H9 (cell line): ENCODE measurements at regions not wholly inside any gene's neighbourhood (a gene's known extent, or its start where the extent isn't known, plus 50 kb on each side); places are given as distances from the start of the nearest gene placed in this dataset.

Source experiments
- DNase-seq: peaks from one replicate; pipeline ENCODE4 v3.0.0-alpha.2; 2017
- H2AFZ ChIP-seq: one replicate; pipeline ENCODE4 v1.6.1; 2013; ENCODE audit warnings: mild to moderate bottlenecking, low read length, control low read depth, moderate library complexity
- H2AK5ac ChIP-seq: 2 replicates; pipeline ENCODE4 v1.6.1; 2013; ENCODE audit warnings: low read length, control low read depth, mixed read lengths; ENCODE audit not compliant: insufficient read length
- H2BK120ac ChIP-seq: one replicate; pipeline ENCODE4 v1.6.1; 2013; ENCODE audit warnings: low read depth, mild to moderate bottlenecking, low read length, control low read depth, inconsistent platforms; ENCODE audit not compliant: poor library complexity, severe bottlenecking
- H2BK12ac ChIP-seq: 2 replicates; pipeline ENCODE4 v1.6.1; 2013; ENCODE audit warnings: low read length, control low read depth, mixed read lengths, low read depth; ENCODE audit not compliant: insufficient read length
- H2BK15ac ChIP-seq: 2 replicates; pipeline ENCODE4 v1.6.1; 2013; ENCODE audit warnings: low read depth, low read length, control low read depth
- H2BK20ac ChIP-seq: one replicate; pipeline ENCODE4 v1.6.1; 2013; ENCODE audit warnings: low read depth, mild to moderate bottlenecking, low read length, control low read depth, inconsistent platforms; ENCODE audit not compliant: poor library complexity, severe bottlenecking
- H2BK5ac ChIP-seq: 2 replicates; pipeline ENCODE4 v1.6.1; 2013; ENCODE audit warnings: low read length, control low read depth, mixed read lengths; ENCODE audit not compliant: insufficient read length
- H3K14ac ChIP-seq: 2 replicates; pipeline ENCODE4 v1.6.1; 2013; ENCODE audit warnings: low read length, control low read depth; ENCODE audit not compliant: insufficient read depth
- H3K18ac ChIP-seq: 2 replicates; pipeline ENCODE4 v1.6.1; 2013; ENCODE audit warnings: low read depth, mild to moderate bottlenecking, mixed read lengths, low read length, control low read depth; ENCODE audit not compliant: insufficient read length
- H3K23ac ChIP-seq: 2 replicates; pipeline ENCODE4 v1.6.1; 2013; ENCODE audit warnings: low read length, control low read depth, mixed read lengths, low read depth; ENCODE audit not compliant: insufficient read length
- H3K23me2 ChIP-seq: 2 replicates; pipeline ENCODE4 v1.6.1; 2013; ENCODE audit warnings: low read depth, mild to moderate bottlenecking, mixed read lengths, low read length, control low read depth; ENCODE audit not compliant: insufficient read length, poor library complexity, severe bottlenecking
- H3K27ac ChIP-seq: 2 replicates; pipeline ENCODE4 v1.5.1; 2013; ENCODE audit warnings: low read length, control low read depth, mixed read lengths, low read depth; ENCODE audit not compliant: insufficient read length
- H3K27me3 ChIP-seq: 2 replicates; pipeline ENCODE4 v1.6.1; 2013; ENCODE audit warnings: low read length, control low read depth, inconsistent platforms; ENCODE audit not compliant: insufficient read depth
- H3K4ac ChIP-seq: 2 replicates; pipeline ENCODE4 v1.6.1; 2013; ENCODE audit warnings: low read depth, mild to moderate bottlenecking, control low read depth, inconsistent platforms, low read length, moderate library complexity
- H3K4me1 ChIP-seq: 2 replicates; pipeline ENCODE4 v1.6.1; 2013; ENCODE audit warnings: low read length, control low read depth, inconsistent platforms; ENCODE audit not compliant: insufficient read depth
- H3K4me2 ChIP-seq: 2 replicates; pipeline ENCODE4 v1.6.1; 2013; ENCODE audit warnings: low read length, control low read depth, mixed read lengths; ENCODE audit not compliant: insufficient read length, insufficient read depth
- H3K56ac ChIP-seq: 2 replicates; pipeline ENCODE4 v1.6.1; 2013; ENCODE audit warnings: low read depth, mild to moderate bottlenecking, mixed read lengths, low read length, control low read depth; ENCODE audit not compliant: insufficient read length
- H3K79me1 ChIP-seq: 2 replicates; pipeline ENCODE4 v1.6.1; 2013; ENCODE audit warnings: low read depth, mild to moderate bottlenecking, moderate library complexity, low read length, control low read depth, inconsistent platforms; ENCODE audit not compliant: insufficient read depth, poor library complexity, severe bottlenecking
- H3K79me2 ChIP-seq: 2 replicates; pipeline ENCODE4 v1.6.1; 2013; ENCODE audit warnings: low read length, control low read depth, inconsistent platforms; ENCODE audit not compliant: insufficient read depth
- H3K9ac ChIP-seq: 2 replicates; pipeline ENCODE4 v1.6.1; 2013; ENCODE audit warnings: low read length, control low read depth, mixed read lengths; ENCODE audit not compliant: insufficient read length; ENCODE audit errors: extremely low read depth
- H3K9me3 ChIP-seq: one replicate; pipeline ENCODE4 v1.6.1; 2013; ENCODE audit warnings: low read depth, low read length, inconsistent platforms; ENCODE audit not compliant: control insufficient read depth
- H3T11ph ChIP-seq: one replicate; pipeline ENCODE4 v1.6.1; 2013; ENCODE audit warnings: mild to moderate bottlenecking, low read length, control low read depth, inconsistent platforms
- H4K20me1 ChIP-seq: one replicate; pipeline ENCODE4 v1.6.1; 2013; ENCODE audit not compliant: control insufficient read depth, insufficient read length, insufficient read depth
- H4K5ac ChIP-seq: 2 replicates; pipeline ENCODE4 v1.6.1; 2013; ENCODE audit warnings: low read depth, mild to moderate bottlenecking, mixed read lengths, low read length, control low read depth; ENCODE audit not compliant: insufficient read length
- H4K8ac ChIP-seq: replicated peaks from 2 replicates; pipeline ENCODE4 v1.6.1; 2013; ENCODE audit warnings: low read length, control low read depth, mixed read lengths, low read depth; ENCODE audit not compliant: insufficient read length
- H4K91ac ChIP-seq: 2 replicates; pipeline ENCODE4 v1.6.1; 2013; ENCODE audit warnings: low read depth, mild to moderate bottlenecking, moderate library complexity, mixed read lengths, low read length, control low read depth; ENCODE audit not compliant: insufficient read length
- H3K27ac Mint-ChIP-seq, 3 experiments: 2 replicates in 2 of 3; 3 replicates in 1 of 3; pipeline ENCODE4 v1.8.0; 2020 to 2021; ENCODE audit warnings: mixed read lengths in 3 of 3, mild to moderate bottlenecking in 1 of 3, moderate library complexity in 1 of 3
- H3K27me3 Mint-ChIP-seq: 2 replicates; pipeline ENCODE4 v1.8.0; 2021; ENCODE audit warnings: low read depth, mild to moderate bottlenecking, moderate library complexity, mixed read lengths
- H3K36me3 Mint-ChIP-seq, 3 experiments: 2 replicates in 2 of 3; 3 replicates in 1 of 3; pipeline ENCODE4 v1.8.0; 2020 to 2021; ENCODE audit warnings: low read depth in 3 of 3, mixed read lengths in 3 of 3; ENCODE audit not compliant: insufficient read depth in 1 of 3
- H3K4me1 Mint-ChIP-seq, 2 experiments: 2 replicates each; pipeline ENCODE4 v1.8.0; 2020; ENCODE audit warnings: mixed read lengths in 2 of 2
- H3K4me3 Mint-ChIP-seq, 2 experiments: 2 replicates in 1 of 2; 3 replicates in 1 of 2; pipeline ENCODE4 v1.8.0; 2020 to 2021; ENCODE audit warnings: mild to moderate bottlenecking in 2 of 2, mixed read lengths in 2 of 2, moderate library complexity in 1 of 2
- H3K9me3 Mint-ChIP-seq, 2 experiments: 2 replicates in 1 of 2; 3 replicates in 1 of 2; pipeline ENCODE4 v1.8.0; 2020; ENCODE audit warnings: mild to moderate bottlenecking in 2 of 2, mixed read lengths in 2 of 2, moderate library complexity in 1 of 2
- WGBS: extraction: QIAGEN DNeasy Blood & Tissue Kit; methylation state at CpG from one replicate; pipeline ENCODE4 v1.1.7; 2013; ENCODE audit warnings: missing lambda C conversion rate, low lambda C conversion rate, mixed read lengths; ENCODE audit not compliant: insufficient read length; ENCODE audit errors: extremely low coverage; 5-methylcytosine and 5-hydroxymethylcytosine counted together
- TF ChIP-seq, protein P1 (sequence below): fragments of 200-600 bp; sonication (generic); conservative IDR thresholded peaks from 3 replicates; pipeline ENCODE4 v1.8.0; 2021; ENCODE audit warnings: antibody characterized with exemption, mild to moderate bottlenecking

DNA sequence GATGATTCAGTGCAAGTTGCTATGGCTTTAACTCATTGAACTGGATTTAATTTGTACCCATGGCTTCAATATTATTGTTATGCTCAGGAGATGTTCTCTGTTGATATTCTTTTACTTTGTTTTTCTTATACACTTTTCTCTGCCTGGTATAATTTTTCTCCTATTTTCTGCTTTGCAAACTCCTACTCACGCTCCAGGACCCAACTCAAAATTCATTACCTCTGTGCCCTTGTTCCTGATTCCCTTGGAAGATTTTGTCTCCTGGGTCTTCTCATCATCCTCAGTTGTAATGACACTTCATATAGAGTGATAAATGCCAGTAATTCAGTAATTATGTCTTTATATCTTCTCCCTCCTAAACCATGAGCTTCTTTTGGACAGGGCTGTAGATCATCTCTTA is 259.9 kb upstream of the JADE1 start:
- no CpG with 5 or more reads among the region's 1 CpG for WGBS
- no peak overlapping the region for H3T11ph ChIP-seq
- Mint-ChIP-seq H3K27ac (no peak overlapping the region), H3K4me1 (peaks cover 2 to 6% of the 10 kb centered on the region in 2 experiments; a peak in 2 of 4 replicates), H3K4me3 (no peak overlapping the region), H3K36me3 (peaks cover 0 to 3% (median 2%) of the 10 kb centered on the region in 3 experiments; a peak in 2 of 7 replicates), H3K27me3 (peaks cover 1% of the 10 kb centered on the region), H3K9me3 (peaks cover 8 to 9% of the 10 kb centered on the region in 2 experiments; a peak in 3 of 5 replicates)
- H3K27ac ChIP-seq, result no peak overlapping the region
- no peak overlapping the region for H3K56ac ChIP-seq
- H3K4me1 ChIP-seq, result no peaks in the 10 kb centered on the region
- no peaks in the 10 kb centered on the region for H3K27me3 ChIP-seq
- DNase-seq, result no peak
- H2BK5ac ChIP-seq, result no peak overlapping the region
- H2BK15ac ChIP-seq, result no peak overlapping the region
- TF ChIP-seq, protein P1, sequence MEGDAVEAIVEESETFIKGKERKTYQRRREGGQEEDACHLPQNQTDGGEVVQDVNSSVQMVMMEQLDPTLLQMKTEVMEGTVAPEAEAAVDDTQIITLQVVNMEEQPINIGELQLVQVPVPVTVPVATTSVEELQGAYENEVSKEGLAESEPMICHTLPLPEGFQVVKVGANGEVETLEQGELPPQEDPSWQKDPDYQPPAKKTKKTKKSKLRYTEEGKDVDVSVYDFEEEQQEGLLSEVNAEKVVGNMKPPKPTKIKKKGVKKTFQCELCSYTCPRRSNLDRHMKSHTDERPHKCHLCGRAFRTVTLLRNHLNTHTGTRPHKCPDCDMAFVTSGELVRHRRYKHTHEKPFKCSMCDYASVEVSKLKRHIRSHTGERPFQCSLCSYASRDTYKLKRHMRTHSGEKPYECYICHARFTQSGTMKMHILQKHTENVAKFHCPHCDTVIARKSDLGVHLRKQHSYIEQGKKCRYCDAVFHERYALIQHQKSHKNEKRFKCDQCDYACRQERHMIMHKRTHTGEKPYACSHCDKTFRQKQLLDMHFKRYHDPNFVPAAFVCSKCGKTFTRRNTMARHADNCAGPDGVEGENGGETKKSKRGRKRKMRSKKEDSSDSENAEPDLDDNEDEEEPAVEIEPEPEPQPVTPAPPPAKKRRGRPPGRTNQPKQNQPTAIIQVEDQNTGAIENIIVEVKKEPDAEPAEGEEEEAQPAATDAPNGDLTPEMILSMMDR, result no peak
- no peak overlapping the region for H3K9ac ChIP-seq
- H2BK12ac ChIP-seq, result no peak overlapping the region
- no peak overlapping the region for H3K4ac ChIP-seq
- no peaks in the 10 kb centered on the region for H3K79me1 ChIP-seq
- H3K9me3 ChIP-seq, result no peaks in the 10 kb centered on the region
- no peak overlapping the region for H3K4me2 ChIP-seq
- H4K8ac ChIP-seq, result no peak overlapping the region
- no peak overlapping the region for H3K14ac ChIP-seq
- H2BK120ac ChIP-seq, result no peak overlapping the region
- H2BK20ac ChIP-seq, result no peak overlapping the region
- H3K23ac ChIP-seq, result no peak overlapping the region
- H4K91ac ChIP-seq, result no peak overlapping the region
- no peaks in the 10 kb centered on the region for H3K23me2 ChIP-seq
- no peak overlapping the region for H4K5ac ChIP-seq
- H2AFZ ChIP-seq, result no peak overlapping the region
- H4K20me1 ChIP-seq, result no peaks in the 10 kb centered on the region
- no peak overlapping the region for H2AK5ac ChIP-seq
- no peaks in the 10 kb centered on the region for H3K79me2 ChIP-seq
- no peak overlapping the region for H3K18ac ChIP-seq
